OCI-LY7 (cell line): ENCODE measurements at regions not wholly inside any gene's neighbourhood (a gene's known extent, or its start where the extent isn't known, plus 50 kb on each side); places are given as distances from the start of the nearest gene placed in this dataset.

Source experiments
- BruUV-seq: library from RNA; stranded (reverse); fragments of 400-500 nt; replicated peaks from 2 replicates; lab custom pipeline; 2021; lab: Mats Ljungman, UMichigan
- CTCF ChIA-PET: fragments of 300-600 bp; sonication (Branson Sonifier 250); formaldehyde crosslinking; loops from one replicate; lab custom pipeline; 2022; ENCODE audit warnings: antibody characterized with exemption; ENCODE audit not compliant: unreplicated experiment; lab: Charles Lee
- POLR2A ChIA-PET: fragments of 300-600 bp; sonication (Branson Sonifier 250); formaldehyde crosslinking; loops from one replicate; lab custom pipeline; 2022; ENCODE audit warnings: antibody characterized with exemption; lab: Charles Lee
- DNase-seq: peaks from one replicate; pipeline ENCODE4 v3.0.0-alpha.2; 2015; ENCODE audit warnings: low spot score
- H2AFZ ChIP-seq: fragments of 200-600 bp; sonication (generic), shearing (Covaris generic); 2 replicates; pipeline ENCODE4 v1.6.1; 2014; ENCODE audit warnings: mild to moderate bottlenecking, antibody characterized with exemption, low read length, moderate library complexity
- H3K27ac ChIP-seq: fragments of 200-600 bp; sonication (generic); 2 replicates; pipeline ENCODE4 v1.5.1; 2014; ENCODE audit warnings: mixed run types, low read depth, mild to moderate bottlenecking, moderate library complexity, low read length, inconsistent platforms; ENCODE audit not compliant: poor library complexity, severe bottlenecking
- H3K36me3 ChIP-seq: fragments of 200-600 bp; sonication (generic); 2 replicates; pipeline ENCODE4 v1.6.1; 2014; ENCODE audit warnings: mild to moderate bottlenecking, antibody characterized with exemption, low read length, moderate library complexity, mixed read lengths; ENCODE audit not compliant: insufficient read depth
- H3K4me1 ChIP-seq: fragments of 200-600 bp; sonication (generic); 2 replicates; pipeline ENCODE4 v1.5.1; 2014; ENCODE audit warnings: mild to moderate bottlenecking, low read length; ENCODE audit not compliant: insufficient read depth, poor library complexity, severe bottlenecking
- H3K4me2 ChIP-seq: fragments of 200-600 bp; sonication (generic); 2 replicates; pipeline ENCODE4 v1.6.1; 2014; ENCODE audit warnings: mild to moderate bottlenecking, low read length
- H3K4me3 ChIP-seq: fragments of 200-600 bp; sonication (generic); 2 replicates; pipeline ENCODE4 v1.5.1; 2014; ENCODE audit warnings: mild to moderate bottlenecking, low read depth, low read length; ENCODE audit not compliant: poor library complexity, severe bottlenecking
- H3K79me2 ChIP-seq: fragments of 200-600 bp; sonication (generic); 2 replicates; pipeline ENCODE4 v1.6.1; 2016; ENCODE audit warnings: low read depth, mild to moderate bottlenecking, low read length, moderate library complexity, mixed read lengths; ENCODE audit not compliant: insufficient read depth
- H3K9me2 ChIP-seq: fragments of 200-600 bp; sonication (generic); 2 replicates; pipeline ENCODE4 v1.6.1; 2016; ENCODE audit warnings: mild to moderate bottlenecking, low read length, mixed read lengths; ENCODE audit not compliant: insufficient read depth
- H3K9me3 ChIP-seq: fragments of 200-600 bp; sonication (generic); 2 replicates; pipeline ENCODE4 v1.6.1; 2014; ENCODE audit warnings: mild to moderate bottlenecking, mixed run types, low read length, mixed read lengths
- H4K20me1 ChIP-seq: fragments of 200-600 bp; sonication (generic); 2 replicates; pipeline ENCODE4 v1.6.1; 2014; ENCODE audit warnings: mild to moderate bottlenecking, antibody characterized with exemption, low read length, moderate library complexity, mixed read lengths; ENCODE audit not compliant: insufficient read depth
- CTCF ChIP-seq: fragments of 200-600 bp; sonication (generic); conservative IDR thresholded peaks from 2 replicates; pipeline ENCODE4 v1.5.1; 2014; ENCODE audit warnings: mild to moderate bottlenecking, antibody characterized with exemption, low read length, moderate library complexity, mixed read lengths
- EZH2phosphoT487 ChIP-seq: fragments of 200-600 bp; sonication (generic); IDR thresholded peaks from 2 replicates; pipeline ENCODE4 v1.6.1; 2018; ENCODE audit warnings: low read depth, borderline replicate concordance, mild to moderate bottlenecking, mixed run types, antibody characterized with exemption, low read length, moderate library complexity, mixed read lengths
- intact Hi-C: fragments of 100-400 bp; cut with micrococcal nuclease; formaldehyde crosslinking; loops from one replicate; pipeline ENCODE4 v1.10.0; 2022; ENCODE audit not compliant: unreplicated experiment

GRCh38 chr6:1175877-1176276 lies 136.0 kb upstream of the FOXQ1 start:
- POLR2A ChIA-PET = no interaction called here

GRCh38 chr6:1170794-1171193 lies 141.1 kb upstream of the FOXQ1 start:
- DNase-seq = no peak
- H3K9me2 ChIP-seq = no peaks in the 10 kb centered on the region
- ChIA-PET CTCF (no interaction called here), POLR2A (no interaction called here)
- H3K27ac ChIP-seq = no peak overlapping the region
- H3K4me2 ChIP-seq = no peak overlapping the region
- H3K4me3 ChIP-seq = no peak overlapping the region
- intact Hi-C loops = no loop called here
- H3K79me2 ChIP-seq = no peaks in the 10 kb centered on the region
- no TSS peak for BruUV-seq
- H4K20me1 ChIP-seq = no peaks in the 10 kb centered on the region
- no peak overlapping the region for H2AFZ ChIP-seq
- H3K36me3 ChIP-seq = no peaks in the 10 kb centered on the region
- no peaks in the 10 kb centered on the region for H3K9me3 ChIP-seq
- no peaks in the 10 kb centered on the region for H3K4me1 ChIP-seq
- TF ChIP-seq CTCF (no peak), EZH2phosphoT487 (no peak)

More at GRCh38 chr6:1175877-1176276, 136.0 kb upstream of the FOXQ1 start:
- CTCF ChIA-PET = no interaction called here
- TF ChIP-seq CTCF = no peak
- TF ChIP-seq EZH2phosphoT487 = no peak
- Histone ChIP-seq H4K20me1 (0 out of 2 replicates have a peak, but pooled peaks cover 3% of the 10 kb centered on the region), H3K27ac (no peak overlapping the region), H3K9me3 (no peaks in the 10 kb centered on the region), H3K4me3 (no peak overlapping the region), H2AFZ (no peak overlapping the region), H3K9me2 (no peaks in the 10 kb centered on the region), H3K4me2 (no peak overlapping the region), H3K36me3 (no peaks in the 10 kb centered on the region), H3K79me2 (no peaks in the 10 kb centered on the region), H3K4me1 (no peaks in the 10 kb centered on the region)
- intact Hi-C loops = no loop called here
- no peak for DNase-seq
- BruUV-seq = no TSS peak

GRCh38 chr6:1164600-1164999 lies 147.3 kb upstream of the FOXQ1 start:
- ChIA-PET CTCF (no interaction called here), POLR2A (no interaction called here)
- intact Hi-C loops = no loop called here

More at GRCh38 chr6:1164600-1164999, 147.3 kb upstream of the FOXQ1 start:
- Histone ChIP-seq H3K27ac (no peak overlapping the region), H3K9me2 (no peaks in the 10 kb centered on the region), H2AFZ (no peak overlapping the region), H4K20me1 (no peaks in the 10 kb centered on the region), H3K79me2 (no peaks in the 10 kb centered on the region), H3K9me3 (no peaks in the 10 kb centered on the region), H3K4me2 (no peak overlapping the region), H3K36me3 (no peaks in the 10 kb centered on the region), H3K4me1 (no peaks in the 10 kb centered on the region), H3K4me3 (no peak overlapping the region)
- no peak for TF ChIP-seq EZH2phosphoT487
- no peak for TF ChIP-seq CTCF
- DNase-seq = no peak
- BruUV-seq = no TSS peak
